Activated CD8-positive, alpha-beta T cell treated with anti-CD3 and anti-CD28 coated beads for 36 hours (primary cell): ENCODE measurements at regions not wholly inside any gene's neighbourhood (a gene's known extent, or its start where the extent isn't known, plus 50 kb on each side); places are given as distances from the start of the nearest gene placed in this dataset.

ENCODE experiments used
- ATAC-seq: fragments of 200-7000 bp; cut with Tn5 transposase; one replicate; pipeline ENCODE4 v1.10.0; 2021; ENCODE audit warnings: mild to moderate bottlenecking, moderate library complexity
- CTCF ChIA-PET: fragments of 350-600 bp; sonication (Branson Sonifier 250); formaldehyde crosslinking; loops from one replicate; lab custom pipeline; 2021; ENCODE audit warnings: antibody characterized with exemption; lab: Charles Lee
- POLR2A ChIA-PET: fragments of 350-600 bp; sonication (Branson Sonifier 250); formaldehyde crosslinking; loops from one replicate; lab custom pipeline; 2021; ENCODE audit warnings: antibody characterized with exemption; lab: Charles Lee
- DNase-seq: peaks from one replicate; pipeline ENCODE4 v3.0.0-alpha.2; 2020
- H3K27ac Mint-ChIP-seq: one replicate; pipeline ENCODE4 v1.8.0; 2021; ENCODE audit warnings: mild to moderate bottlenecking, mixed read lengths
- H3K27me3 Mint-ChIP-seq: one replicate; pipeline ENCODE4 v1.8.0; 2021; ENCODE audit warnings: mixed read lengths
- H3K36me3 Mint-ChIP-seq: one replicate; pipeline ENCODE4 v1.8.0; 2021; ENCODE audit warnings: low read depth, mixed read lengths
- H3K4me1 Mint-ChIP-seq: one replicate; pipeline ENCODE4 v1.8.0; 2021; ENCODE audit warnings: low read depth, mixed read lengths
- H3K4me3 Mint-ChIP-seq: one replicate; pipeline ENCODE4 v1.8.0; 2021; ENCODE audit warnings: mild to moderate bottlenecking, moderate library complexity, mixed read lengths
- H3K9me3 Mint-ChIP-seq: one replicate; pipeline ENCODE4 v1.8.0; 2021; ENCODE audit warnings: mixed read lengths
- CTCF ChIP-seq: fragments of 200-600 bp; IDR thresholded peaks from one replicate; pipeline ENCODE4 v1.8.0; 2022; ENCODE audit warnings: antibody characterized with exemption, mild to moderate bottlenecking
- intact Hi-C: fragments of 100-400 bp; cut with micrococcal nuclease; formaldehyde crosslinking; loops from one replicate; pipeline ENCODE4 v1.10.0; 2022

GRCh38 chr5:142511358-142511757 is 174.5 kb downstream of the FGF1 start:
- DNase-seq (no peak), ATAC-seq (no peak)
- Mint-ChIP-seq H3K4me3 (no peak overlapping the region), H3K4me1 (peaks cover 22% of the 10 kb centered on the region), H3K36me3 (no peaks in the 10 kb centered on the region), H3K27ac (no peak overlapping the region), H3K9me3 (peaks cover 3% of the 10 kb centered on the region), H3K27me3 (peaks cover 3% of the 10 kb centered on the region)
- intact Hi-C loops, result no loop called here
- CTCF ChIA-PET, result interaction anchor here (1.1 to 1.5 kb wide), 2 partner anchors 8 to 74 kb away, joined by 3 read pairs; no protein-coding TSS in a partner anchor
- POLR2A ChIA-PET, result interaction anchor here (0.6 kb wide), 1 partner anchor 35 kb away, joined by 3 read pairs; no protein-coding TSS in a partner anchor
- no peak for TF ChIP-seq CTCF

- ATAC-seq (no peak), DNase-seq (no peak)
- Mint-ChIP-seq H3K27me3 (peaks cover 3% of the 10 kb centered on the region), H3K9me3 (no peaks in the 10 kb centered on the region), H3K4me3 (no peak overlapping the region), H3K4me1 (peaks cover 30% of the 10 kb centered on the region), H3K27ac (no peak overlapping the region), H3K36me3 (no peaks in the 10 kb centered on the region)
- intact Hi-C loops, result no loop called here
- ChIA-PET CTCF (no interaction called here), POLR2A (interaction anchor here (0.6 kb wide), 1 partner anchor 369 kb away, joined by 3 read pairs; no protein-coding TSS in a partner anchor)
- TF ChIP-seq CTCF, result no peak
Observed at GRCh38 chr5:142509026-142509425, 176.9 kb downstream of the FGF1 start.

GRCh38 chr5:142508591-142508990 is 177.3 kb downstream of the FGF1 start:
- no peak overlapping the region for H3K4me3 Mint-ChIP-seq

GRCh38 chr5:142507531-142508372 is 178.1 kb downstream of the FGF1 start:
- no peak overlapping the region for H3K27ac Mint-ChIP-seq
- H3K36me3 Mint-ChIP-seq, result no peaks in the 10 kb centered on the region
- POLR2A ChIA-PET, result no interaction called here
- H3K9me3 Mint-ChIP-seq, result peaks cover 4% of the 10 kb centered on the region
- H3K4me1 Mint-ChIP-seq, result peaks cover 37% of the 10 kb centered on the region
- CTCF ChIA-PET, result interaction anchor here (1.0 kb wide), 1 partner anchor 92 kb away, joined by 3 read pairs; no protein-coding TSS in a partner anchor
- no peak overlapping the region for H3K4me3 Mint-ChIP-seq
- H3K27me3 Mint-ChIP-seq, result peaks cover 3% of the 10 kb centered on the region
- no peak for TF ChIP-seq CTCF
- DNase-seq (peak; percentile 13), ATAC-seq (peak; percentile 55)
- intact Hi-C loops, result no loop called here

More at GRCh38 chr5:142508591-142508990, 177.3 kb downstream of the FGF1 start:
- POLR2A ChIA-PET, result interaction anchor here (0.6 kb wide), 1 partner anchor 369 kb away, joined by 3 read pairs; no protein-coding TSS in a partner anchor
- intact Hi-C loops, result no loop called here
- no peak for DNase-seq
- Mint-ChIP-seq H3K27ac (no peak overlapping the region), H3K4me1 (peaks cover 34% of the 10 kb centered on the region), H3K27me3 (peaks cover 3% of the 10 kb centered on the region), H3K36me3 (no peaks in the 10 kb centered on the region), H3K9me3 (peaks cover 4% of the 10 kb centered on the region)
- no peak for TF ChIP-seq CTCF
- ATAC-seq, result no peak
- CTCF ChIA-PET, result no interaction called here

GRCh38 chr5:142506756-142507155 is 179.1 kb downstream of the FGF1 start:
- intact Hi-C loops, result no loop called here
- ChIA-PET CTCF (no interaction called here), POLR2A (no interaction called here)
- ATAC-seq, result no peak
- Mint-ChIP-seq H3K4me1 (peaks cover 37% of the 10 kb centered on the region), H3K27ac (no peak overlapping the region), H3K4me3 (no peak overlapping the region), H3K27me3 (peaks cover 2% of the 10 kb centered on the region), H3K9me3 (peaks cover 4% of the 10 kb centered on the region), H3K36me3 (no peaks in the 10 kb centered on the region)
- no peak for DNase-seq
- TF ChIP-seq CTCF, result no peak
